OCI-LY3 (cell line): ENCODE measurements at regions not wholly inside any gene's neighbourhood (a gene's known extent, or its start where the extent isn't known, plus 50 kb on each side); places are given as distances from the start of the nearest gene placed in this dataset.
"Not testable (repeated sequence)": the region's sequence is repeated elsewhere in the genome, so short reads cannot be mapped to it uniquely, and the experiment has no call there.

Experiments
- H2AFZ ChIP-seq: fragments of 200-600, 300-600 bp; shearing (Covaris generic); 2 replicates; pipeline ENCODE4 v1.6.0; 2014; ENCODE audit warnings: antibody characterized with exemption, low read depth, low read length
- H3K27ac ChIP-seq: fragments of 200-600, 300-600 bp; sonication (generic); 2 replicates; pipeline ENCODE4 v1.5.1; 2014; ENCODE audit warnings: mild to moderate bottlenecking, low read length, moderate library complexity, mixed read lengths
- H3K27me3 ChIP-seq: fragments of 200-600, 300-600 bp; sonication (generic); 2 replicates; pipeline ENCODE4 v1.6.1; 2014; ENCODE audit warnings: low read depth, low read length, mixed read lengths
- H3K36me3 ChIP-seq: fragments of 200-600, 300-600 bp; sonication (generic); replicated peaks from 2 replicates; pipeline ENCODE3; 2014; ENCODE audit warnings: low read depth, low read length, mixed read lengths
- H3K4me1 ChIP-seq: fragments of 300-600, 200-600 bp; sonication (generic); 2 replicates; pipeline ENCODE4 v1.6.1; 2014; ENCODE audit warnings: low read length, mixed read lengths
- H3K4me2 ChIP-seq: fragments of 200-600, 300-600 bp; sonication (generic); 2 replicates; pipeline ENCODE4 v1.6.1; 2014; ENCODE audit warnings: low read length, mixed read lengths
- H3K4me3 ChIP-seq: fragments of 300-600, 200-600 bp; sonication (generic); 2 replicates; pipeline ENCODE4 v1.5.1; 2014; ENCODE audit warnings: antibody characterized with exemption, mild to moderate bottlenecking, low read length, moderate library complexity
- H3K79me2 ChIP-seq: fragments of 300-600, 200-600 bp; shearing (Covaris generic); 2 replicates; pipeline ENCODE4 v1.6.1; 2014; ENCODE audit warnings: mild to moderate bottlenecking, low read length, mixed read lengths
- H3K9ac ChIP-seq: fragments of 300-600, 200-600 bp; shearing (Covaris generic); 2 replicates; pipeline ENCODE4 v1.6.0; 2014; ENCODE audit warnings: mild to moderate bottlenecking, low read length, moderate library complexity
- H3K9me3 ChIP-seq: fragments of 200-600, 300-600 bp; shearing (Covaris generic); 2 replicates; pipeline ENCODE4 v1.6.1; 2014; ENCODE audit warnings: low read length, mixed read lengths; ENCODE audit not compliant: insufficient read depth
- H4K20me1 ChIP-seq: fragments of 200-600, 300-600 bp; sonication (generic); 2 replicates; pipeline ENCODE4 v1.6.1; 2016; ENCODE audit warnings: low read length, mixed read lengths; ENCODE audit not compliant: insufficient read depth
- CTCF ChIP-seq: fragments of 200-600, 300-600 bp; sonication (generic); IDR thresholded peaks from 2 replicates; pipeline ENCODE4 v1.5.1; 2014; ENCODE audit warnings: antibody characterized with exemption, low read length, low read depth
- EZH2phosphoT487 ChIP-seq: fragments of 200-600 bp; shearing (Covaris generic); IDR thresholded peaks from 2 replicates; pipeline ENCODE4 v1.6.1; 2018; ENCODE audit warnings: antibody characterized with exemption, mixed run types, low read depth

GRCh38 chr6:168377856-168378832 is 58.6 kb upstream of the DACT2 start:
- no peak overlapping the region for H3K27ac ChIP-seq
- H2AFZ ChIP-seq = no peak overlapping the region
- no peak overlapping the region for H3K4me2 ChIP-seq
- no peak overlapping the region for H3K9ac ChIP-seq
- no peaks in the 10 kb centered on the region for H3K9me3 ChIP-seq
- no peak for TF ChIP-seq CTCF
- TF ChIP-seq EZH2phosphoT487 = no peak
- H3K4me1 ChIP-seq = no peaks in the 10 kb centered on the region
- no peaks in the 10 kb centered on the region for H4K20me1 ChIP-seq
- H3K4me3 ChIP-seq = no peak overlapping the region
- no peaks in the 10 kb centered on the region for H3K27me3 ChIP-seq
- no peaks in the 10 kb centered on the region for H3K79me2 ChIP-seq
- H3K36me3 ChIP-seq = no peaks in the 10 kb centered on the region

- H3K36me3 ChIP-seq, H3K9ac ChIP-seq, H3K9me3 ChIP-seq, H3K4me1 ChIP-seq, H3K79me2 ChIP-seq, H3K4me3 ChIP-seq, H3K27ac ChIP-seq, H4K20me1 ChIP-seq, H3K4me2 ChIP-seq, H2AFZ ChIP-seq, H3K27me3 ChIP-seq: not testable (repeated sequence)
Observed at GRCh38 chr6:168379579-168379978, 60.0 kb upstream of the DACT2 start.

GRCh38 chr6:168380166-168380955 is 60.6 kb upstream of the SMOC2 start:
- not testable (repeated sequence) for H3K27ac ChIP-seq, H3K9ac ChIP-seq, H3K9me3 ChIP-seq, H3K36me3 ChIP-seq, H3K79me2 ChIP-seq, H3K4me1 ChIP-seq, H3K4me3 ChIP-seq, H4K20me1 ChIP-seq, H3K4me2 ChIP-seq, H3K27me3 ChIP-seq, H2AFZ ChIP-seq

GRCh38 chr6:168380956-168381605 is 59.9 kb upstream of the SMOC2 start:
- H3K4me2 ChIP-seq = no peak overlapping the region
- no peaks in the 10 kb centered on the region for H4K20me1 ChIP-seq
- no peaks in the 10 kb centered on the region for H3K79me2 ChIP-seq
- H3K4me3 ChIP-seq = no peak overlapping the region
- H3K27me3 ChIP-seq = no peaks in the 10 kb centered on the region
- no peak overlapping the region for H2AFZ ChIP-seq
- no peaks in the 10 kb centered on the region for H3K4me1 ChIP-seq
- TF ChIP-seq CTCF (no peak), EZH2phosphoT487 (no peak)
- no peaks in the 10 kb centered on the region for H3K9me3 ChIP-seq
- no peak overlapping the region for H3K27ac ChIP-seq
- no peak overlapping the region for H3K9ac ChIP-seq
- no peaks in the 10 kb centered on the region for H3K36me3 ChIP-seq
